ENCODE measurements at regions not wholly inside any gene's neighbourhood (a gene's known extent, or its start where the extent isn't known, plus 50 kb on each side); places are given as distances from the start of the nearest gene placed in this dataset.

DNA sequence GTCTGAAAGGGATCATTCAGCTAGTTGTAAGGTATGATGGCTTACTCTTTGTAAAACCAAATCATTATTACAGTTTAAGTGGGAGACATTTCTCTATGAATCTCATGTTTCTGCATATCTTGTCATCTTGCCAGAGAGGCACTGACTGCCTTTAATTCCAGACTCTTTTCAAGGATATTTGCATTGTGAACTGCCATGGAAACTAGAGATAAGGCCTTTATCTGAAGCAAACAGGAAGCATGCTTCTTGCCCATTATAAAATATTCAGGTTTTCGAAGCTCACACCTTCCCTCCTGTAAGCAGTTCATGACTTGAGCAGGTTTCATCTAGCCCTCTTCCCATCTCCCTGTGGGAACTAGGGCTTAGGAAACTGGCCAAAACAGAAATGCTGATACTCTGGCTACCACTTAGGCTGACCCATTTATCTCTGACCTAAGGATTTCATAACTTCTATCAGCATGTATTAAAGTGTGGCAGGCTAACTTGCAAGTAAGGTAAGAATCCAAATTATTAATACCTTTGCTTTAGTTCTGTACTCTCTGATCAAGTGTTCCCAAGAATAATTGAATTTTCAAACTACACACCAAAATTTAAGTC is 326.6 kb upstream of the ALCAM start:
- no peaks in the 10 kb centered on the region for H3K9me3 Mint-ChIP-seq
- DNase-seq (ENCODE audit: low spot score): no peak
- no peak overlapping the region for H3K27ac Mint-ChIP-seq
- no peaks in the 10 kb centered on the region for H3K4me1 Mint-ChIP-seq (ENCODE audit: low read depth)
- H3K4me3 Mint-ChIP-seq: no peak overlapping the region
- intact Hi-C loops (cut with micrococcal nuclease): no loop called here
- H3K27me3 Mint-ChIP-seq (ENCODE audit: insufficient read depth): no peaks in the 10 kb centered on the region
- no peaks in the 10 kb centered on the region for H3K36me3 Mint-ChIP-seq (ENCODE audit: low read depth)

GRCh38 chr3:105042586-105042985 is 324.1 kb upstream of the ALCAM start:
- no peak for DNase-seq (ENCODE audit: low spot score)
- Mint-ChIP-seq H3K36me3 (ENCODE audit: low read depth) (no peaks in the 10 kb centered on the region), H3K4me3 (no peak overlapping the region), H3K4me1 (ENCODE audit: low read depth) (no peaks in the 10 kb centered on the region), H3K27me3 (ENCODE audit: insufficient read depth) (no peaks in the 10 kb centered on the region), H3K9me3 (no peaks in the 10 kb centered on the region), H3K27ac (no peak overlapping the region)
- intact Hi-C loops (cut with micrococcal nuclease): no loop called here

GRCh38 chr3:105051111-105051510 is 315.6 kb upstream of the ALCAM start:
- Mint-ChIP-seq H3K36me3 (ENCODE audit: low read depth) (no peaks in the 10 kb centered on the region), H3K27ac (no peak overlapping the region), H3K9me3 (no peaks in the 10 kb centered on the region), H3K4me3 (no peak overlapping the region), H3K4me1 (ENCODE audit: low read depth) (no peaks in the 10 kb centered on the region), H3K27me3 (ENCODE audit: insufficient read depth) (no peaks in the 10 kb centered on the region)
- no peak for DNase-seq (ENCODE audit: low spot score)
- intact Hi-C loops (cut with micrococcal nuclease): no loop called here

DNA sequence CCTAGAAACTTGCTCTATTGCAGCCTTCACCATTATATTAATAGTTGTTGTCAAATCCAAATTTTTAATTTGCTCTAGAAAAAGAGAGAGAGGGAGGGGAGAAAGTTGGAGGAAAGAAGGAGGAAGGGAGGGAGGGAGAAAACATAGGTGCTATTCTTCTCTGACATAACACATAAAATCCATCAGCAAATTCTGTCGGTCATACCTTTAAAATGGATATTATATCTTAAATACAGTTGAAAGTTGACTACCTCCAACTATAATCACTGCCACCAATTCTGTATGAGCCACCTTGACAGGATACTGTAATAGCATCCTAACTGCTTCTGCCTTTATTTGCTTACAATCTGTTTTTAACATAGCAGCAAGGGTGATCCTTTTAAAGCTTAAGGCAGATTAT is 314.7 kb upstream of the ALCAM start:
- no peaks in the 10 kb centered on the region for H3K27me3 Mint-ChIP-seq (ENCODE audit: insufficient read depth)
- H3K4me1 Mint-ChIP-seq (ENCODE audit: low read depth): no peaks in the 10 kb centered on the region
- DNase-seq (ENCODE audit: low spot score): no peak
- intact Hi-C loops (cut with micrococcal nuclease): no loop called here
- H3K36me3 Mint-ChIP-seq (ENCODE audit: low read depth): no peaks in the 10 kb centered on the region
- no peak overlapping the region for H3K27ac Mint-ChIP-seq
- no peak overlapping the region for H3K4me3 Mint-ChIP-seq
- H3K9me3 Mint-ChIP-seq: no peaks in the 10 kb centered on the region

GRCh38 chr3:105062853-105063252 is 303.9 kb upstream of the ALCAM start:
- no peaks in the 10 kb centered on the region for H3K9me3 Mint-ChIP-seq
- H3K36me3 Mint-ChIP-seq (ENCODE audit: low read depth): no peaks in the 10 kb centered on the region
- H3K27me3 Mint-ChIP-seq (ENCODE audit: insufficient read depth): no peaks in the 10 kb centered on the region
- intact Hi-C loops (cut with micrococcal nuclease): no loop called here
- no peaks in the 10 kb centered on the region for H3K4me1 Mint-ChIP-seq (ENCODE audit: low read depth)
- no peak overlapping the region for H3K4me3 Mint-ChIP-seq
- no peak for DNase-seq (ENCODE audit: low spot score)
- no peak overlapping the region for H3K27ac Mint-ChIP-seq

DNA sequence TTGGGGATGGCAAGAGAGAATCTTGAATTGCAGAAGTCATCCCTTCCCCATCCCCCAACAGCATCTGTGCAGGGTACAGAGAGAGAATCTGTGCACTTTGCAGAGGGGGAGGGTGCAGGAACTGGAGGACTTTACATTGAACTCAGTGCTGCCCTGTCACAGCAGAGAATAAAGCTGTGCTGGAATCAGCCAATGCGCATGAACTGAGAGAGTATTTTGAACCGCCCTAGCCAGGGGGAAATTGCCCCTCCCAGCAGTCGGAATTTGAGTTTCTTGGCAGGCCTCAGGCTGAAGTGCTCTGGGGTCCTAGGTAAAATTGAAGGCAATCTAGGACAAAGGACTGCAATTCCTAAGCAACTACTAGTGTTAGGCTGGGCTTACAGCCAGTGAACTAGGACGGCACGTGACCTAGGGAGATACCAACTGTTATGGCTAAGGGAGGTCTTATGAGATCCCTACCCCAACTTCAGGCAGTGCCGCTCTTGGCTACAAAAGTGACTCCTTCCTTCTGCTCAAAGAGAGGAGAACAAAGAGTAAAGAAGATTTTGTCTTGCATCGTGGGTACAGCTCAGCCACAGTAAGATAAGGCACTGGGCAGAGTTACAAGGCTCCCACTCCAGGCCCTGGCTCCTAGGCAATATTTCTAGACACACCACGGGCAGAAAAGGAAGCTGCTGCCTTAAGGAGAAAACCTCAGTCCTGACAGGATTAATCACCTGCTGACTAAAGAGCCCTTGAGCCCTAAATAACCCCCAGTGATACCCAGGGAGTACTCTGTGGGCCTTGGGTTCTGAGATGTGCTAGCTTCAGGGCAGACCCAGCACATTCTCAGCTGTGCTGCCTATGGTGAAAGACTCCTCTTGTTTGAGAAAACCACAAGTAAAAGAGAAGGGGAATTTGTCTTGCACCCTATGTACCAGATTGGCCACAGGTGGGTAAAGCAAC is 300.5 kb upstream of the ALCAM start:
- no peaks in the 10 kb centered on the region for H3K4me1 Mint-ChIP-seq (ENCODE audit: low read depth)
- no peak overlapping the region for H3K27ac Mint-ChIP-seq
- H3K36me3 Mint-ChIP-seq (ENCODE audit: low read depth): no peaks in the 10 kb centered on the region
- DNase-seq (ENCODE audit: low spot score): no peak
- H3K27me3 Mint-ChIP-seq (ENCODE audit: insufficient read depth): no peaks in the 10 kb centered on the region
- no peak overlapping the region for H3K4me3 Mint-ChIP-seq
- intact Hi-C loops (cut with micrococcal nuclease): no loop called here
- no peaks in the 10 kb centered on the region for H3K9me3 Mint-ChIP-seq

DNA sequence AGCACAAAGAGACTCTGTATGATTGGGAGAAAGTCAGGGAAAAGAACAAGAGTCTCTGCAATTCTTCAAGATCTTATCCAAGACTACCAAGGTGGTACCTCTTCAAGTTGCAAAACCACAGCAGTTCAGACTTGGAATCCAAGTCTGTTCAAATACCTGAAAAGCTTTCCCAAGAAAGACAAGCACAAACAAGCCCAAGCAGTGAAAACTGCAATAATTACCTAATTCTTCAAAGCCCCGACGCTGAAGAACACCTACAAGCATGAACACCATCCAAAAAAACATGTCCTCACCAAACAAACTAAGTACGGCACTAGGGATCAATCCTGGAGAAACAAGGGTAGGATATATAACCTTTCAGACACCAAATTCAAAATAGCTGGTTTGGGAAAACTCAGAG is 299.3 kb upstream of the ALCAM start:
- Mint-ChIP-seq H3K4me1 (ENCODE audit: low read depth) (no peaks in the 10 kb centered on the region), H3K27ac (no peak overlapping the region), H3K27me3 (ENCODE audit: insufficient read depth) (no peaks in the 10 kb centered on the region), H3K4me3 (no peak overlapping the region), H3K9me3 (no peaks in the 10 kb centered on the region), H3K36me3 (ENCODE audit: low read depth) (no peaks in the 10 kb centered on the region)
- intact Hi-C loops (cut with micrococcal nuclease): no loop called here
- DNase-seq (ENCODE audit: low spot score): no peak

DNA sequence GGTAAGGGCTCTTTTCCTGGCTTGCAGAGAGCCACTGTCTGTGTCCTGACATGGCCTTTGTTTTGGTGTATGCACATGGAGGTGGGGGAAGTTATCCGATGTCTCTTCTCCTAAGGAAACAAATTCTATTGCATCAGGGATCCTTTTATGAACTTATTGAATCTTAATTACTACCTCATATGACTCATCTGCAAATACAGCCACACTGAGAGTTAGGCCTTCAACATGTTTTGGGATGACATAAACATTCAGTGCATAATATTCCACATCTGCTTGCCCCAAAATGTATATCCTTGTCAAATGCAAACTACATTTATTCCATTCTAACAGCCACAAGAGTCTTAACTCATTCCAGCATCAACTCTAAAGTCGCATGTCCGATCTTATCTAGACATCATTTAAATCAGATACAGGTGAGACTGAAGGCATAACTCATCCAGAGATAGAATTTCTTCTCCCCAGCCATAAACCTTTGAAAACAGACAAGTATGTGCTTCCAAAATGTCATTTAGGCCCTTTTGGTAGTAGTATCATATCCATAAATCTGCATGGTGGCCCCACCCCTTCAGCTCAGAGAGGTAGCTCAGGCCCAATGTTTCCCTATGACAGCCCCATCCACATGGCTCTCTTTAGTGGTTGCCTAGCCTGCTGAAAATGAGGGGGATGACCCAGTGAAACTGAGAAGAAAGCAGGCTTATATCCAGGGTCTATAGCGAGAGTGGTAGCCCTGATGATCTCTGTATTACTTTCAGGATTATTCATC is 289.5 kb upstream of the ALCAM start:
- no peaks in the 10 kb centered on the region for H3K27me3 Mint-ChIP-seq (ENCODE audit: insufficient read depth)
- H3K27ac Mint-ChIP-seq: no peak overlapping the region
- no peaks in the 10 kb centered on the region for H3K9me3 Mint-ChIP-seq
- H3K4me3 Mint-ChIP-seq: no peak overlapping the region
- no peaks in the 10 kb centered on the region for H3K4me1 Mint-ChIP-seq (ENCODE audit: low read depth)
- no peak for DNase-seq (ENCODE audit: low spot score)
- H3K36me3 Mint-ChIP-seq (ENCODE audit: low read depth): no peaks in the 10 kb centered on the region
- intact Hi-C loops (cut with micrococcal nuclease): no loop called here

GRCh38 chr3:105083945-105084344 is 282.8 kb upstream of the ALCAM start:
- Mint-ChIP-seq H3K27ac (no peak overlapping the region), H3K9me3 (no peaks in the 10 kb centered on the region), H3K27me3 (ENCODE audit: insufficient read depth) (peaks cover 3% of the 10 kb centered on the region), H3K4me3 (no peak overlapping the region), H3K36me3 (ENCODE audit: low read depth) (no peaks in the 10 kb centered on the region), H3K4me1 (ENCODE audit: low read depth) (no peaks in the 10 kb centered on the region)
- intact Hi-C loops (cut with micrococcal nuclease): no loop called here
- DNase-seq (ENCODE audit: low spot score): no peak

GRCh38 chr3:105085506-105085905 is 281.2 kb upstream of the ALCAM start:
- Mint-ChIP-seq H3K36me3 (ENCODE audit: low read depth) (no peaks in the 10 kb centered on the region), H3K27ac (no peak overlapping the region), H3K4me3 (no peak overlapping the region), H3K27me3 (ENCODE audit: insufficient read depth) (peaks cover 3% of the 10 kb centered on the region), H3K4me1 (ENCODE audit: low read depth) (no peaks in the 10 kb centered on the region), H3K9me3 (no peaks in the 10 kb centered on the region)
- intact Hi-C loops (cut with micrococcal nuclease): no loop called here
- no peak for DNase-seq (ENCODE audit: low spot score)

- DNase-seq (ENCODE audit: low spot score): no peak
- intact Hi-C loops (cut with micrococcal nuclease): no loop called here
- Mint-ChIP-seq H3K9me3 (no peaks in the 10 kb centered on the region), H3K27me3 (ENCODE audit: insufficient read depth) (no peaks in the 10 kb centered on the region), H3K36me3 (ENCODE audit: low read depth) (no peaks in the 10 kb centered on the region), H3K27ac (no peak overlapping the region), H3K4me3 (no peak overlapping the region), H3K4me1 (ENCODE audit: low read depth) (no peaks in the 10 kb centered on the region)
Observed at GRCh38 chr3:105093371-105094252, 273.1 kb upstream of the ALCAM start.

GRCh38 chr3:105094588-105094987 is 272.1 kb upstream of the ALCAM start:
- H3K27me3 Mint-ChIP-seq (ENCODE audit: insufficient read depth): no peaks in the 10 kb centered on the region
- DNase-seq (ENCODE audit: low spot score): no peak
- H3K4me3 Mint-ChIP-seq: no peak overlapping the region
- no peaks in the 10 kb centered on the region for H3K4me1 Mint-ChIP-seq (ENCODE audit: low read depth)
- intact Hi-C loops (cut with micrococcal nuclease): no loop called here
- H3K27ac Mint-ChIP-seq: no peak overlapping the region
- H3K36me3 Mint-ChIP-seq (ENCODE audit: low read depth): no peaks in the 10 kb centered on the region
- H3K9me3 Mint-ChIP-seq: no peaks in the 10 kb centered on the region
